Left hindlimb (tissue), 1 donor: ENCODE measurements at regions not wholly inside any gene's neighbourhood (a gene's known extent, or its start where the extent isn't known, plus 50 kb on each side); places are given as distances from the start of the nearest gene placed in this dataset.

Source experiments
- DNase-seq: peaks from one replicate; pipeline ENCODE4 v3.0.0-alpha.2; 2018

DNA sequence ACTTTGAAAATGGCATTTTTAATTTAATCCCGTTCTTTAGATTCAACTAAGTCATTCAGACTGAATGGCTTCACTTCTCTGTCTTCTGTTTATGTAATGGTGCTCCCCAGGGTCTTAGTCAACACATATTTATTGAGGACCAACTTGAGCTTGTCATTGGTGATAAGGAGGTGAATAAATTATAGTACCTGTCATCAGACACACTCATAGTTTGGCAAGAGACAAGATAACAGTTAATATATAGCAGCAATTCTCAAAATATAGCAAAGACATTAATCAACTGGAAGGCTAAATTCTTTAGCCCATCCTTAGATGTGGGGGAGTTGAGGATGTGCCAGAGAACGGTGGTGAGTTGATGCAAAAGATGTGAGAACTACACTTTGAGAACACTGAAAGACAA, 78.4 kb downstream of the MACIR start:
- no peak for DNase-seq

DNA sequence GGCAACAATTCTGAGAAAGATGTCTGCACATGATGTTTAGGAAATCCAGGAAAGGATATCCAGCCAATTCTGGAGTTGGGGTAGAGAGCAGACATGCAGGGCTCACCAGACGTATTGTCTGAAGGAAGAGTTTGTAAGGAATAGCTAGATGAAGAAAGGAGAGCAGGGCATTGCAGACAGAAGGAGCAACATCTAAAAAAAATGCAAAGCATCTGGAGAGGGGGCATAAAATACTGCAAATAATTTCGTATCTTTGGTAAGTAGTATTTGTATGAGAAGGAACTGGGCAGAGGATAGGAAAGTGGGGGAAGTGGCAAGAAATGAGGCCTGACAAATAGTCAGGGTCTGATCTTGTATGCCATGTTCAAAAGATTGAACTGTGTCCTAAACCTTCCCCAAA, 74.8 kb downstream of the MACIR start:
- DNase-seq: no peak

DNA sequence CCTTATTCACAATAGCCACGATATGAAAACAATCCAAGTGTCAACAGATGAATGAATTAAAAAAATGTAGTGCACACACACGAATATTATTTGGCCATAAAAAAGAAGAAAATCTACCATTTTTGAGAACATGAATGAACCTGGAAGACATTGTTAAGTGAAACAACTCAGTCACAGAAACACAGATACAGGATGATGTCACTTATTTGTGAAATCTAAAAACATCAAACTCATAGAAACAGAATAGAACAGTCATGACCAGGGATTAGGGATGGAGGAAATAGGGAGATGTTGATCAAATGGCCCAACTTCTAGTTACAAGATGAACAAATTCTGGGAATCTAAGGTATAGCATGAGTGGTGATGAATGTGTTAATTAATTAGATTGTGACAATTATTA, 72.3 kb downstream of the MACIR start:
- no peak for DNase-seq
